Lung (tissue), 11 donors: ENCODE measurements at regions not wholly inside any gene's neighbourhood (a gene's known extent, or its start where the extent isn't known, plus 50 kb on each side); places are given as distances from the start of the nearest gene placed in this dataset.

Experiments
- ATAC-seq: fragments of 200-7000 bp; cut with Tn5 transposase; one replicate; pipeline ENCODE4 v1.9.1; 2020; ENCODE audit warnings: moderate number of reproducible peaks; ENCODE audit not compliant: insufficient read depth, low FRiP score
- DNase-seq, 3 donors: peaks; one replicate each; pipeline ENCODE4 v3.0.0-alpha.2; 2013 to 2017
- H3K27ac ChIP-seq, 2 donors: one replicate each; pipeline ENCODE4 v1.5.1; 2013; ENCODE audit warnings: mild to moderate bottlenecking in 2 of 2, moderate library complexity in 2 of 2, control low read depth in 1 of 2, inconsistent platforms in 1 of 2, low read depth in 1 of 2, low read length in 1 of 2
- H3K27me3 ChIP-seq, 3 donors: one replicate each; pipeline ENCODE4 v1.5.1; 2013; ENCODE audit warnings: low read length in 2 of 3; ENCODE audit not compliant: control insufficient read depth in 3 of 3, insufficient read depth in 3 of 3
- H3K36me3 ChIP-seq, 4 donors: one replicate each; pipeline ENCODE4 v1.5.1; 2013; ENCODE audit warnings: low read length in 4 of 4, mild to moderate bottlenecking in 1 of 4, moderate library complexity in 1 of 4; ENCODE audit not compliant: control insufficient read depth in 4 of 4, insufficient read depth in 4 of 4
- H3K4me1 ChIP-seq, 5 donors: one replicate each; pipeline ENCODE4 v1.5.1; 2013; ENCODE audit warnings: low read length in 5 of 5, mild to moderate bottlenecking in 2 of 5, moderate library complexity in 1 of 5; ENCODE audit not compliant: control insufficient read depth in 5 of 5, insufficient read depth in 5 of 5
- H3K4me3 ChIP-seq: one replicate; pipeline ENCODE4 v1.5.1; 2013; ENCODE audit warnings: mild to moderate bottlenecking, control low read depth, moderate library complexity
- H3K9ac ChIP-seq, 2 donors: one replicate each; pipeline ENCODE4 v1.5.1; 2013; ENCODE audit warnings: low read length in 2 of 2, control low read depth in 1 of 2; ENCODE audit not compliant: insufficient read depth in 1 of 2
- H3K9me3 ChIP-seq, 4 donors: one replicate each; pipeline ENCODE4 v1.5.1; 2013; ENCODE audit warnings: low read length in 3 of 4, mild to moderate bottlenecking in 1 of 4, moderate library complexity in 1 of 4; ENCODE audit not compliant: control insufficient read depth in 4 of 4, insufficient read depth in 3 of 4
- CTCF ChIP-seq: IDR thresholded peaks from 2 replicates; pipeline ENCODE4 v1.5.1; 2012; ENCODE audit warnings: mild to moderate bottlenecking; ENCODE audit errors: control extremely low read depth, extremely low read depth
- WGBS, 2 donors: extraction: QIAGEN DNeasy Blood & Tissue Kit; methylation state at CpG; one replicate each; pipeline ENCODE4 v1.1.7; 2013; 5-methylcytosine and 5-hydroxymethylcytosine counted together
- donor health status: control.
- donor health status: control.
- donor health status: Bipolar disorder and iron deficiency.
- donor health status: healthy.
- donor health status: DM: yes; HTN: yes; CAD: no.

GRCh38 chr5:74428275-74428674, 212.3 kb downstream of the ENC1 start:
- H3K36me3 ChIP-seq: no peaks in the 10 kb centered on the region
- peaks cover 2 to 13% (median 7%) of the 10 kb centered on the region in 5 donors for H3K4me1 ChIP-seq
- H3K4me3 ChIP-seq: no peak overlapping the region
- no peaks in the 10 kb centered on the region for H3K27me3 ChIP-seq
- WGBS, 2 donors: 95 to 96% methylated on average over 2 of the region's 2 CpGs
- ATAC-seq: no peak
- H3K9ac ChIP-seq: no peak overlapping the region
- DNase-seq: no peak
- TF ChIP-seq CTCF: no peak
- H3K9me3 ChIP-seq: peaks cover 0 to 4% (median 0%) of the 10 kb centered on the region in 4 donors
- no peak overlapping the region for H3K27ac ChIP-seq

- Histone ChIP-seq H3K36me3 (no peaks in the 10 kb centered on the region), H3K9ac (no peak overlapping the region), H3K9me3 (peaks cover 0 to 4% (median 0%) of the 10 kb centered on the region in 4 donors), H3K4me1 (peaks cover 0 to 5% (median 0%) of the 10 kb centered on the region in 5 donors), H3K27ac (no peak overlapping the region), H3K27me3 (no peaks in the 10 kb centered on the region), H3K4me3 (no peak overlapping the region)
- DNase-seq: no peak
- no peak for TF ChIP-seq CTCF
- ATAC-seq: no peak
- 68 to 87% methylated on average over 1 of the region's 1 CpG for WGBS, 2 donors
Measured at GRCh38 chr5:74426506-74426905, 214.0 kb downstream of the ENC1 start.

- 58 to 67% methylated on average over 5 of the region's 5 CpGs for WGBS, 2 donors
- peaks cover 0 to 3% (median 0%) of the 10 kb centered on the region in 5 donors for H3K4me1 ChIP-seq
- peak in 1 of 3 donors; percentile 81 for DNase-seq
- H3K9me3 ChIP-seq: peaks cover 0 to 2% (median 0%) of the 10 kb centered on the region in 4 donors
- peak; percentile 64 for ATAC-seq
- H3K4me3 ChIP-seq: no peak overlapping the region
- no peak overlapping the region for H3K27ac ChIP-seq
- no peaks in the 10 kb centered on the region for H3K36me3 ChIP-seq
- no peak for TF ChIP-seq CTCF
- H3K9ac ChIP-seq: no peak overlapping the region
- H3K27me3 ChIP-seq: no peaks in the 10 kb centered on the region
Measured at GRCh38 chr5:74424162-74424868, 216.2 kb downstream of the ENC1 start.
